Chondrocyte (in vitro differentiated cells): ENCODE measurements at regions not wholly inside any gene's neighbourhood (a gene's known extent, or its start where the extent isn't known, plus 50 kb on each side); places are given as distances from the start of the nearest gene placed in this dataset.
A peak's percentile ranks its signal among the peaks of the same experiment; 100 is the strongest.

Source experiments
- DNase-seq: peaks from one replicate; pipeline ENCODE4 v3.0.0; 2021; ENCODE audit warnings: mixed read lengths, low spot score
- H3K27ac Mint-ChIP-seq: one replicate; pipeline ENCODE4 v1.8.0; 2021; ENCODE audit warnings: mild to moderate bottlenecking, moderate library complexity, mixed read lengths; ENCODE audit not compliant: unreplicated experiment
- H3K27me3 Mint-ChIP-seq: 2 replicates; pipeline ENCODE4 v1.8.0; 2021; ENCODE audit warnings: low read depth, mixed read lengths
- H3K36me3 Mint-ChIP-seq: 2 replicates; pipeline ENCODE4 v1.8.0; 2021; ENCODE audit warnings: low read depth, mixed read lengths
- H3K4me1 Mint-ChIP-seq: 2 replicates; pipeline ENCODE4 v1.8.0; 2021; ENCODE audit warnings: low read depth, mild to moderate bottlenecking, mixed read lengths
- H3K4me3 Mint-ChIP-seq: one replicate; pipeline ENCODE4 v1.8.0; 2021; ENCODE audit warnings: mild to moderate bottlenecking, moderate library complexity, mixed read lengths; ENCODE audit not compliant: unreplicated experiment
- H3K9me3 Mint-ChIP-seq: 2 replicates; pipeline ENCODE4 v1.8.0; 2021; ENCODE audit warnings: low read depth, mixed read lengths
- CTCF ChIP-seq: fragments of 200-600 bp; sonication (generic); IDR thresholded peaks from 2 replicates; pipeline ENCODE4 v1.5.0; 2021; ENCODE audit warnings: antibody characterized with exemption, mild to moderate bottlenecking, moderate library complexity

DNA sequence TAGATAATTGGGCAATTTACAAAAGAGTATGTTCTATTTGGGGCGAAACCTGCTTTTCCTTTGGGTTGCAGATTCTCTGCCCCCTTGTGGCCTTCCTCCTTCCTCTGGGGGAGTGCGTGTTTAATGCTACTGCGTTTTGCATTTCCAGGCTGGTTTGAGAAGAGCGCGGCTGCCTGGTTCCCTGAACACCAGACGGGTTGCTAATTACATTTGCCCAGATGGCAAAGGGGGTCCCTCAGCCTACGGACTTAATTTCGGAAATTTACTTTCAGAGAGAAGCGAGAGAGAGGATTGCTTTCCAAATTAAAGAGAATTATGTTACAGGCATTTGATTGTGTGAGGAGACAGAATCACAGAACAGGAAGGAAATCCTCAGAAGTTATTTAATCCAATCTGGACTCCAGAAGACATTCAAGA is 91.9 kb upstream of the JAZF1 start:
- Mint-ChIP-seq H3K9me3 (peaks cover 6% of the 10 kb centered on the region), H3K27me3 (no peaks in the 10 kb centered on the region), H3K27ac (no peak overlapping the region), H3K4me1 (peaks cover 6% of the 10 kb centered on the region), H3K4me3 (peak overlapping the region; percentile 72), H3K36me3 (no peaks in the 10 kb centered on the region)
- TF ChIP-seq CTCF = peak; percentile 84
- DNase-seq = no peak

DNA sequence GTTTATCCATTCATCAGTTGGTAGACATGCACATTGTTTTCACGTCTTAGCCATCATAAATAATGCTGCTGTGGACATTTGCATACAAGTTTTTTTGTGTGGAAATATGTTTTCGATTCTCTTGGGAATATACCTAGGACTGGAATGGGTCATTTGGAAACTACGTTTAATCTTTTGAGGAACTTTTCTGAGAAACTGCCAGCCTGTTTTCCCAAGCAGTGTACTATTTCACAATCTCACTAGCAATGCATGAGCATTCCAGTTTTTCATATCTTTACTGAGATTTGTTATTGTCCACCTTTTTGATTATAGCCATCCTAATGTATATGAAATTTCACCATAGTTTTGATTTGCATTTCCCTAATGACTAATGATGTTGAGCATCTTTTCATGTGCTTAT is 95.7 kb upstream of the JAZF1 start:
- Mint-ChIP-seq H3K4me1 (peaks cover 6% of the 10 kb centered on the region), H3K36me3 (no peaks in the 10 kb centered on the region), H3K4me3 (no peak overlapping the region), H3K27me3 (peaks cover 3% of the 10 kb centered on the region), H3K9me3 (peaks cover 3% of the 10 kb centered on the region), H3K27ac (no peak overlapping the region)
- no peak for TF ChIP-seq CTCF
- DNase-seq = no peak

DNA sequence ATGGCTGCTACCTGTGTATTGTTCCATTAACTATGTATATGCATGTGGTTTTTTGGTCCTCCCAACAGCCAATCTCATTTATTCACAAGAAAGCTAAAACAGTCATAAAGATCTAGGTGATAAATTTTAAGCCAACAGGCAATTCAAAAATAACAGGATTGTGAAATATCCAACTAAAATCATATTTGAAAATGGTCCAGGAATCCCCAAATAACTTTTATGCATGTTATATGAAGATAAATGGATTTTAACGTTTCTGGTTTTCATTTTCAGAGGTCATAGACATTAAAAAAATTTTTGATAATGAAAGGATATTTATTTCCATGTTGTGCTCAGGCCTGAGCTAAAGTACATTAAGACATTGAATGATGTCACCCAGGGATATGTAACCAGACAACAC is 96.8 kb upstream of the JAZF1 start:
- H3K9me3 Mint-ChIP-seq = peaks cover 3% of the 10 kb centered on the region
- no peak overlapping the region for H3K4me3 Mint-ChIP-seq
- H3K27me3 Mint-ChIP-seq = peaks cover 3% of the 10 kb centered on the region

DNA sequence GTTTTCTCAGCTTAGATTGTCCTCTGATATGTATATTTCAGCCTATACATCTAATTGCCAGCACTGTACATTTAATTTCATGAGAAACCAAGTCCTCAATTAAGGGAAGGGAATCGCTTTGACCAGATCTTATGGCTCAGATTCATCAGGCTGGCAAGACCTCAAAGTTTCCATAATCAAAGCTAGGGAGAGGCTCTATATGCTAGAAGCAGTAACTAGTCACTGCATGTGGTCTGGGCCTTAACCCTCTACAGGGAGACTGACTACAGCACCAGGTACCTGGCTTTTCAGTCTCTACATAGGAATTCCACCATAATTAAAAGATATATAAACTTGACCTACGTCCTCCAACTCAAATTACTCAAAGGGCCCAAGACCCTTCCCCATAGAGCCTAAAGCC is 97.4 kb upstream of the JAZF1 start:
- H3K27ac Mint-ChIP-seq = no peak overlapping the region
- DNase-seq = no peak
- no peaks in the 10 kb centered on the region for H3K36me3 Mint-ChIP-seq
- H3K4me1 Mint-ChIP-seq = no peaks in the 10 kb centered on the region
- peaks cover 3% of the 10 kb centered on the region for H3K9me3 Mint-ChIP-seq
- no peak overlapping the region for H3K4me3 Mint-ChIP-seq
- peaks cover 3% of the 10 kb centered on the region for H3K27me3 Mint-ChIP-seq
- TF ChIP-seq CTCF = no peak

More for the DNA sequence above, 96.8 kb upstream of the JAZF1 start:
- Mint-ChIP-seq H3K27ac (no peak overlapping the region), H3K36me3 (no peaks in the 10 kb centered on the region), H3K4me1 (peaks cover 3% of the 10 kb centered on the region)
- DNase-seq = no peak
- no peak for TF ChIP-seq CTCF

- Mint-ChIP-seq H3K27ac (no peak overlapping the region), H3K4me1 (no peaks in the 10 kb centered on the region), H3K4me3 (no peak overlapping the region), H3K9me3 (no peaks in the 10 kb centered on the region), H3K27me3 (peaks cover 3% of the 10 kb centered on the region), H3K36me3 (no peaks in the 10 kb centered on the region)
- DNase-seq = no peak
- TF ChIP-seq CTCF = no peak
Observed at GRCh38 chr7:28280516-28280915, 99.9 kb upstream of the JAZF1 start.
